GM10266 (cell line): ENCODE measurements at regions not wholly inside any gene's neighbourhood (a gene's known extent, or its start where the extent isn't known, plus 50 kb on each side); places are given as distances from the start of the nearest gene placed in this dataset.
"Not testable (repeated sequence)": the region's sequence is repeated elsewhere in the genome, so short reads cannot be mapped to it uniquely, and the experiment has no call there.

Source experiments
- DNase-seq: peaks from one replicate; pipeline ENCODE4 v3.0.0; 2012; ENCODE audit errors: extremely low spot score
- CTCF ChIP-seq: IDR thresholded peaks from 2 replicates; pipeline ENCODE4 v1.5.1; 2012; ENCODE audit warnings: mild to moderate bottlenecking, low read depth; ENCODE audit not compliant: control insufficient read depth, insufficient read depth; ENCODE audit errors: missing control alignments

DNA sequence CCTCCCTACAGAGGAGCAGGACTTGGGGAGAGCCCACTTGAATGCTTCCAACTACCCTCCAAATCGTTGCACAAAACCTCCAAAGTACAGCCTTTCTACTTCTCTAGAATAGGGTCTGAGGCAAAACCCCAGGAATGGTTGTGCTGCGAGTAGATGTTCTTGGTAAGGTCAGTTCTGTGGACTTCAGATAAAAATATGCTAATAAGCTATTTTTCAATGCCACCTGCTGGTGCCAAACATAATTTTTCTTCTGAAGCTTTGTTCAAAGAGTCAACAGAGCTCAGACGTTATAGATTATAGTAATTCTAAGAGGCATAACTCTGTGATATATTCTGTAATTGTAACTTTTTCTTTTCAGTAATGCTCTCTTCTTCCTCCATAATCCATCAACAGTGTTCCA lies 425.7 kb downstream of the GPAT3 start:
- DNase-seq: no peak
- no peak for TF ChIP-seq CTCF

DNA sequence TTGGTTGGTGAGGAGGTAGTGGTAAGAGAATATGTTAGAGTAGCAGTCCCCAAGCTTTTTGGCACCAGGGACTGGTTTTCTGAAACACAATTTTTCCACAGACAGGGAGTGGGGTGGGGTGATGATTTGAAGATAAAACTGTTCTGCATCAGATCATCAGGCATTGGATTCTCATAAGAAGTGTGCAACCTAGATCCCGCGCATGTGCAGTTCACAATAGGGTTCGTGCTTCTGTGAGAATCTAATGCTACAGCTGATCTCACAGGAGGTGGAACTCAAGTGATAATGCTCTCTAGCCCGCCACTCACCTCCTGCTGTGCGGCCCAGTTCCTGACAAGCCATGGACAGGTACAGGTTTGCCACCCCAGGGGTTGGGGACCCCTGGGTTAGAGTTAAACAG lies 423.3 kb downstream of the GPAT3 start:
- DNase-seq: no peak
- TF ChIP-seq CTCF: no peak

GRCh38 chr4:83947830-83948193 lies 411.9 kb downstream of the GPAT3 start:
- TF ChIP-seq CTCF: no peak
- no peak for DNase-seq

DNA sequence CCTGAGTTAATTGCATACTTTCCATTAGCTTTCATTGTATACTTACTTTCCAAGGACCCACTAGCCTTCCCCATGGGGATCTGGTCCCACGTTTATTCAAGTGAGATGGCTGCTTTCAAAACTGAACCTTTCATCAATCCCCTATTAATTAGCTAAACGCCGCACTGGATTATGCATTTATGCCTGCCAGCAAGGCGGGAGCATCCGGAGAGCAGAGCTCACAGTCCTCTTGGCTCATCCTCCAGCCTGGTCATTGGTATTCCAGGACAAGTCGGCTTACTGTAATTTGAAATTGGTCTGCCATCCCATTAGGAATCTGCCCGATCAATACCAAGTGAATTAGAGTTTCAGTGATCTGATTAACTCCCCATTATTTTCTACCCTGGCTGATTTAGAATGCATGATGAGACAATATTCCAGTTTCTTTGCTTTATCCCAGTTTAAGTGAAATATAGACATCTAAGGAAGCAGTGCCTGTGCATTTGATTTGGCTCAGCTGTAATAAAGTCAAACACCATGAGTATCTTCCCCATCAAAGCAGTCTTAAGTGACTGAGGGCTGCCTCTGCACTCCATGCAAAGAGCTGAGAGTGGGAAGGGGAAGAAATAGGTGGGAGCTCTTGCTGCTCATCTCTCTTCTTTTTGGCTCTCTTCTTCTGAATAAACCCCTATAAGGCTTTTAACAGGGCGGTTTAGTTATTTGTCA lies 411.4 kb downstream of the GPAT3 start:
- DNase-seq: no peak
- TF ChIP-seq CTCF: no peak

DNA sequence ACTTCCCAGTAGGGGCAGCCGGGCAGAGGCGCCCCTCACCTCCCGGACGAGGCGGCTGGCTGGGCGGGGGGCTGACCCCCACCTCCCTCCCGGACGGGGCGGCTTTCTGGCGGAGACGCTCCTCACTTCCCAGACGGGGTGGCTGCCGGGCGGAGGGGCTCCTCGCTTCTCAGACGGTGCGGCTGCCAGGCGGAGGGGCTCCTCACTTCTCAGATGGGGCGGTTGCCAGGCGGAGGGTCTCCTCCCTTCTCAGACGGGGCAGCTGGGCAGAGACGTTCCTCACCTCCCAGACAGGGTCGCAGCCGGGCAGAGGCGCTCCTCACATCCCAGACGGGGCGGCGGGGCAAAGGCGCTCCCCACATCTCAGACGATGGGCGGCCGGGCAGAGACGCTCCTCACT lies 407.8 kb downstream of the GPAT3 start:
- not testable (repeated sequence) for DNase-seq

DNA sequence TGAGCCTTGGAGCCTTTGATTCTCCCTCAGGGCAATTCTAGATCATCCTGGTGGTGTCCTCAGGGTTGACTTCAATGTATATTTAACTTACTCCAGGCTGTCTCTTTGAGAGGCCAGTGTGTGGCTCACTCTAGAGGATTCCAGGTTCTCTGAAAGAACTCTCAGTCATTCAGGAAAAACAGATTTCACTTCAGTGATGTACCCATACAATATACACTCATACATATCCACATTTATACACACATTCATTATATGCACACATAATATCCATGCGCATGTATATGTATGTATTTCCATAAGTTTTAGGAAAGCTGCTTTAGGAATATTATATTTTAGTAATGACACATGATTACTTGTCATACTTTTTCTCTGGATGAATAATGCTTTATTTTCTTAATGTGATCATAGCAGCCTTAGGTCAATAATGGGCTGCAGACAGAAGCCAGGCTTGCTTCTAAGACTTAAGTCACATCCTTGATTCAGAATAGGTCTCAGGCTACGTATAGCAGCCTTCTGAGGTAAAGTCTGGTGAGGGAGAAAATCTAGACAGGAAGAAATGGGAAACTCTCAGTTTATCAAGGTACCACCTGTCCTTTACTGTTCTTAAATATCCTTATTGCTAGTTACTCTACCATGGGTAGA lies 397.0 kb downstream of the GPAT3 start:
- no peak for TF ChIP-seq CTCF
- DNase-seq: no peak

GRCh38 chr4:83931659-83932438 lies 395.9 kb downstream of the GPAT3 start:
- no peak for TF ChIP-seq CTCF
- DNase-seq: no peak

- TF ChIP-seq CTCF: no peak
- DNase-seq: no peak
Observed at GRCh38 chr4:83929550-83929949, 393.6 kb downstream of the GPAT3 start.
